ENCODE measurements at regions not wholly inside any gene's neighbourhood (a gene's known extent, or its start where the extent isn't known, plus 50 kb on each side); places are given as distances from the start of the nearest gene placed in this dataset.

DNA sequence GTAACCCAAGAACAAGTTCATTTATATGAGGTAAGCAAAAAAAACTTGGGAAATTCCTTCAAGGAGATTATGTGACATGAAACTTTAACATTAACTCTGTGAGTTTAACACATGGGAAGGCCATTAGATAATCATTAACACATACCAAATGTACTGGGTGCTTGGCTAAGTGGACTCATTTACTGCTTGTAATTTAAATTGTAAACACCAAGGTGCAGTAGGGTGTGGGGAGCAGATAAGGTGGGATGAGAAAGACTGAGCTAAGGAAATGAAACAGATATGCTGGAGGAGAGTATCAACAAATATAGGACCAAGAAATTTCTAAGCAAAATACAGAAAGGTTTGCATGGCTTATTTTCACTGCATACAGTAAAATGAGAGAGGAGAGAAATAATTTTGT is 2384.8 kb upstream of the ACO1 start:
- Histone ChIP-seq H3K9ac (ENCODE audit: low read depth, low read length, poor library complexity, severe bottlenecking) (no peak overlapping the region), H3K79me2 (ENCODE audit: insufficient read depth, low read length) (no peaks in the 10 kb centered on the region), H4K20me1 (ENCODE audit: insufficient read depth, low read length, poor library complexity, severe bottlenecking) (no peaks in the 10 kb centered on the region), H3K4me2 (ENCODE audit: low read depth, low read length, poor library complexity, severe bottlenecking) (no peak overlapping the region), H3K9me2 (replicated peaks; ENCODE audit: low read depth, low read length) (no peaks in the 10 kb centered on the region), H2AFZ (ENCODE audit: low read length) (no peak overlapping the region), H3F3A (ENCODE audit: low read depth) (no peaks in the 10 kb centered on the region), H3K36me3 (ENCODE audit: insufficient read depth, low read length) (no peaks in the 10 kb centered on the region), H3K4me1 (ENCODE audit: insufficient read depth, low read length, poor library complexity, severe bottlenecking) (no peaks in the 10 kb centered on the region), H3K9me3 (ENCODE audit: insufficient read depth, low read depth, low read length) (no peaks in the 10 kb centered on the region), H3K27me3 (ENCODE audit: insufficient read depth, low read length, poor library complexity, severe bottlenecking) (no peaks in the 10 kb centered on the region), H3K4me3 (ENCODE audit: low read length, poor library complexity, severe bottlenecking) (no peak overlapping the region)
- TF ChIP-seq EZH2phosphoT487 (IDR thresholded peaks at IDR 0.05; ENCODE audit: borderline replicate concordance): no peak
- TF ChIP-seq, protein P1, sequence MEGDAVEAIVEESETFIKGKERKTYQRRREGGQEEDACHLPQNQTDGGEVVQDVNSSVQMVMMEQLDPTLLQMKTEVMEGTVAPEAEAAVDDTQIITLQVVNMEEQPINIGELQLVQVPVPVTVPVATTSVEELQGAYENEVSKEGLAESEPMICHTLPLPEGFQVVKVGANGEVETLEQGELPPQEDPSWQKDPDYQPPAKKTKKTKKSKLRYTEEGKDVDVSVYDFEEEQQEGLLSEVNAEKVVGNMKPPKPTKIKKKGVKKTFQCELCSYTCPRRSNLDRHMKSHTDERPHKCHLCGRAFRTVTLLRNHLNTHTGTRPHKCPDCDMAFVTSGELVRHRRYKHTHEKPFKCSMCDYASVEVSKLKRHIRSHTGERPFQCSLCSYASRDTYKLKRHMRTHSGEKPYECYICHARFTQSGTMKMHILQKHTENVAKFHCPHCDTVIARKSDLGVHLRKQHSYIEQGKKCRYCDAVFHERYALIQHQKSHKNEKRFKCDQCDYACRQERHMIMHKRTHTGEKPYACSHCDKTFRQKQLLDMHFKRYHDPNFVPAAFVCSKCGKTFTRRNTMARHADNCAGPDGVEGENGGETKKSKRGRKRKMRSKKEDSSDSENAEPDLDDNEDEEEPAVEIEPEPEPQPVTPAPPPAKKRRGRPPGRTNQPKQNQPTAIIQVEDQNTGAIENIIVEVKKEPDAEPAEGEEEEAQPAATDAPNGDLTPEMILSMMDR (conservative IDR thresholded peaks at IDR 0.05; ENCODE audit: low read length): no peak

DNA sequence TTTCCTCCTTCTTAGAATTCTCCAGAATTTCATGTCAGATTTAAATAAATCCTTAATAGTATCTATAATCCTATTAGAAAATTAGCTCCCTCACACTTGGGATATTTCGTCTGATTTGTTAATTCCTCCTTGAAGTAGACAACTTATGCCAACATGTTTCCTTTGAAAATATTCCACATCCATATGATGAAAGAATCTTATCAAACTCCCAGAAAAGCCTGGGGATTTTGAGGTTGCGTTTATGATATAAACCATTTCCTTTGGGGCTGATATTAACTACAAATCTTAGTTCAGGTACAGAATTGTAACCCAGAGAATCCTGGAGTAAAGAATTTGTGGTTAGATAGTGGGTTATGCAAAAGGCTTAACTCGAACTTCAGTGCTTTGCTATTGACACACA is 2373.8 kb upstream of the ACO1 start:
- Histone ChIP-seq H3K79me2 (ENCODE audit: insufficient read depth, low read length) (no peaks in the 10 kb centered on the region), H4K20me1 (ENCODE audit: insufficient read depth, low read length, poor library complexity, severe bottlenecking) (no peaks in the 10 kb centered on the region), H3K27me3 (ENCODE audit: insufficient read depth, low read length, poor library complexity, severe bottlenecking) (no peaks in the 10 kb centered on the region), H3K4me1 (ENCODE audit: insufficient read depth, low read length, poor library complexity, severe bottlenecking) (no peaks in the 10 kb centered on the region), H2AFZ (ENCODE audit: low read length) (no peak overlapping the region), H3K4me2 (ENCODE audit: low read depth, low read length, poor library complexity, severe bottlenecking) (no peak overlapping the region), H3K36me3 (ENCODE audit: insufficient read depth, low read length) (no peaks in the 10 kb centered on the region), H3K9me2 (replicated peaks; ENCODE audit: low read depth, low read length) (no peaks in the 10 kb centered on the region), H3K9ac (ENCODE audit: low read depth, low read length, poor library complexity, severe bottlenecking) (no peak overlapping the region), H3K9me3 (ENCODE audit: insufficient read depth, low read depth, low read length) (no peaks in the 10 kb centered on the region), H3K4me3 (ENCODE audit: low read length, poor library complexity, severe bottlenecking) (no peak overlapping the region), H3F3A (ENCODE audit: low read depth) (no peaks in the 10 kb centered on the region)
- no peak for TF ChIP-seq EZH2phosphoT487 (IDR thresholded peaks at IDR 0.05; ENCODE audit: borderline replicate concordance)
- TF ChIP-seq, protein P1 (conservative IDR thresholded peaks at IDR 0.05; ENCODE audit: low read length): no peak

DNA sequence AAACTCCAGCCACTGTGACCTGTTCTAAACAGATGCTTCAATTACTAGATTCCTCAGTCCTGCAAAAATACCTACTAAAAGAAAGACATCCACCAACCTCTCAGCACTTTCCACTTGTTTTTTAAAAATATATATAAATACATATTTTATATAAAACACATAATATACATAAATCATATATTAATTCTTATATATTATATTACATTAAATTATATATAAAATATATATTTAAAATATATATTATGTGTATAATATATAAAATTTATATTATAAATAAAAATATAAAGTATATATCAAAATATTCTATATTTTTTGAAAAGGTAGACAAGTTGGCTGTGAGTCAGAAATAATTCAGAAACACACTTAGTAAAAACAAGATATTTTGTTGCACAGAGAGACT is 2371.8 kb upstream of the ACO1 start:
- Histone ChIP-seq H3K9me3 (ENCODE audit: insufficient read depth, low read depth, low read length) (no peaks in the 10 kb centered on the region), H3K4me1 (ENCODE audit: insufficient read depth, low read length, poor library complexity, severe bottlenecking) (no peaks in the 10 kb centered on the region), H3K4me3 (ENCODE audit: low read length, poor library complexity, severe bottlenecking) (no peak overlapping the region), H3K9me2 (replicated peaks; ENCODE audit: low read depth, low read length) (no peaks in the 10 kb centered on the region), H3K27me3 (ENCODE audit: insufficient read depth, low read length, poor library complexity, severe bottlenecking) (no peaks in the 10 kb centered on the region), H3K36me3 (ENCODE audit: insufficient read depth, low read length) (no peaks in the 10 kb centered on the region), H3K4me2 (ENCODE audit: low read depth, low read length, poor library complexity, severe bottlenecking) (no peak overlapping the region), H2AFZ (ENCODE audit: low read length) (no peak overlapping the region), H3F3A (ENCODE audit: low read depth) (no peaks in the 10 kb centered on the region), H3K79me2 (ENCODE audit: insufficient read depth, low read length) (no peaks in the 10 kb centered on the region), H4K20me1 (ENCODE audit: insufficient read depth, low read length, poor library complexity, severe bottlenecking) (no peaks in the 10 kb centered on the region), H3K9ac (ENCODE audit: low read depth, low read length, poor library complexity, severe bottlenecking) (no peak overlapping the region)
- TF ChIP-seq, protein P1 (conservative IDR thresholded peaks at IDR 0.05; ENCODE audit: low read length): no peak
- no peak for TF ChIP-seq EZH2phosphoT487 (IDR thresholded peaks at IDR 0.05; ENCODE audit: borderline replicate concordance)

Measured in Loucy (cell line).